ENCODE measurements at regions not wholly inside any gene's neighbourhood (a gene's known extent, or its start where the extent isn't known, plus 50 kb on each side); places are given as distances from the start of the nearest gene placed in this dataset.
"Not testable (repeated sequence)": the region's sequence is repeated elsewhere in the genome, so short reads cannot be mapped to it uniquely, and the experiment has no call there.

- no peak for DNase-seq
These were observed 767.3 kb downstream of the FAM181B start for GRCh38 chr11:81966340-81966739.

- no peak for DNase-seq
These were observed 770.6 kb downstream of the FAM181B start for GRCh38 chr11:81963018-81963417.

- DNase-seq: no peak
These were observed 773.2 kb downstream of the FAM181B start for GRCh38 chr11:81960443-81960842.

- DNase-seq: no peak
These were observed 774.3 kb downstream of the FAM181B start for GRCh38 chr11:81959341-81959740.

GRCh38 chr11:81954301-81954700, 779.4 kb downstream of the FAM181B start:
- not testable (repeated sequence) for DNase-seq

- DNase-seq: no peak
These were observed 786.8 kb downstream of the FAM181B start for GRCh38 chr11:81946831-81947230.

- no peak for DNase-seq
These were observed 791.0 kb downstream of the FAM181B start for GRCh38 chr11:81942646-81943045.

- DNase-seq: no peak
These were observed 791.7 kb downstream of the FAM181B start for GRCh38 chr11:81941998-81942397.

- no peak for DNase-seq
These were observed 801.4 kb downstream of the FAM181B start for GRCh38 chr11:81932303-81932702.

- no peak for DNase-seq
These were observed 813.5 kb downstream of the FAM181B start for GRCh38 chr11:81920205-81920604.

- no peak for DNase-seq
These were observed 817.2 kb downstream of the FAM181B start for GRCh38 chr11:81916451-81916850.

- no peak for DNase-seq
These were observed 818.6 kb downstream of the FAM181B start for GRCh38 chr11:81915045-81915444.

GRCh38 chr11:81913793-81914192, 819.9 kb downstream of the FAM181B start:
- DNase-seq: no peak

GRCh38 chr11:81907996-81908395, 825.7 kb downstream of the FAM181B start:
- no peak for DNase-seq

GRCh38 chr11:81899156-81899555, 834.5 kb downstream of the FAM181B start:
- DNase-seq: no peak

- DNase-seq: no peak
These were observed 836.0 kb downstream of the FAM181B start for GRCh38 chr11:81897639-81898038.

GRCh38 chr11:81895258-81895657, 838.4 kb downstream of the FAM181B start:
- DNase-seq: no peak

- no peak for DNase-seq
These were observed 840.7 kb downstream of the FAM181B start for GRCh38 chr11:81892770-81893635.

GRCh38 chr11:81888391-81888790, 845.3 kb downstream of the FAM181B start:
- no peak for DNase-seq

- no peak for DNase-seq
These were observed 846.0 kb downstream of the FAM181B start for GRCh38 chr11:81887671-81888070.

- no peak for DNase-seq
These were observed 847.1 kb downstream of the FAM181B start for GRCh38 chr11:81886406-81887075.

- DNase-seq: no peak
These were observed 859.0 kb downstream of the FAM181B start for GRCh38 chr11:81874635-81875034.

GRCh38 chr11:81870815-81871214, 862.8 kb downstream of the FAM181B start:
- DNase-seq: no peak

- DNase-seq: no peak
These were observed 863.6 kb downstream of the FAM181B start for GRCh38 chr11:81870066-81870412.
